NCI-H446 treated with DMSO at 0.1 percent for 48 hours (cell line): ENCODE measurements at regions not wholly inside any gene's neighbourhood (a gene's known extent, or its start where the extent isn't known, plus 50 kb on each side); places are given as distances from the start of the nearest gene placed in this dataset.
"Not testable (repeated sequence)": the region's sequence is repeated elsewhere in the genome, so short reads cannot be mapped to it uniquely, and the experiment has no call there.

ENCODE experiments used
- DNase-seq: peaks from one replicate; lab custom pipeline; 2025; lab: John Stamatoyannopoulos, UW

DNA sequence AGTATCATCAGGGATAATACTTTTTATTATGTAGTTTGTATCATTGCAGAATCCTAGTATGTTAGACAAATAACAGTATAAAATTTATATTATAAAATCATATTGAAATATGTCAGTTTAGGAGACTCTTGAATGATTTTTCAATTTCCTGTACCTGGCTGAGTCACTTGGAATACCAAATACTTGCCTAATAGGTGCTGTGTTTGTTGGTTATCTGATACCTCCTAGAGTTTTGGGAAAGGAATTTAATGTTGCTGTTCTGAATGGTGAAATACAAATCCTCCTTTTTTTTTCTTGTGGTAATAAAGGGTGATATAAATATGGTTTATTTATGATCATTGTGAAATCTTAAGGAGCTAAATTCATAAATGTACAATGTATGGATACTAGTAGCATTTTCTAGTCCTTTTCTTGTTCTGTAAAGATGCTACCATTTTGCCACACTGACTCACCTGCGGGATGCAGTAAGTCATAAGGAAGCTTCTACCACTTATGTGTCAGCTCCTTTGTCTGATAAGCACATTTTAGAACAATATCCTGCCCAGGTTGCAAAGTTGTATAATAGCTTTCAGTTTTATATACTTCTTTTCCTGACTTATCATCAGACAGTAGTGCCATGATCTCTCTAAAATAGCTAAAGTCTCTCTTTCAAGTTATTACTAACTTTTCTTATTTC is 465.5 kb downstream of the XIRP2 start:
- DNase-seq, result no peak

DNA sequence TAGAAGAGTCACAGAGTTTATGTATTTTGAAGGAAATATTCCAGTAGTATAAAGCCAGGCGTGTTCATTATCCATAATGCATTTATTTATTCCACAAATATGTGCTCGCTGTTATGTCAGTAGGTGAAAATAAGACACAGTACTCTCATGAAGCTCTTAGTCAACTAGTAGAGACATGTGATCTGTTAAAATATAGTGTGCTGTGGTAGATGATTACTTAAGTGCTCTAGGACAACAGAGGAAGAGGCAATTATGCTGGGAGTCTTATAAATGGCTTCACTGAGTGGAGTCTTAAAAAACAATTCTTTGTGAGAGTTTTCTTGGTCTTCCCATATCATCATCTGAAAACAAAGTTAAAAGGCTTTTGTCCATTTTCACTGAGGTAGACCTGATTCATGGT is 457.3 kb downstream of the XIRP2 start:
- no peak for DNase-seq

DNA sequence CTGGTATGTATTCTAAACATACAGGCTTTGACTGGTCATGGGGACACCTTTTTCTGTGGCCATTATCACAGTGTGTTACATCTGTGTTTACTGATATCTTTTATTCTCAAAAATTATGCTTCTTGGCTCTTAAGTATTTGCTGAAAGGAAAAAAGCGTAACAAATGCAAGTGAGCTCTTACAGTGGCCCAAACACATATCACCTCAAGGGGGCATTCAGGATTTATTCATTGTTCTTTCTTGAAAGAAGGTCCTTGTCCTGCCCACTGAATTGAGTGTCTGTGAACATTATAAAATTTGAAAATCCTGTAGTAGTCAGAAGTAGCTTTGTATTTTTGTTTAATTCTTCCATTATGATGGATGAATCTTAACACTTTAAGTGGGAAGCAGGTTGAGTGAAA is 454.5 kb downstream of the XIRP2 start:
- no peak for DNase-seq

DNA sequence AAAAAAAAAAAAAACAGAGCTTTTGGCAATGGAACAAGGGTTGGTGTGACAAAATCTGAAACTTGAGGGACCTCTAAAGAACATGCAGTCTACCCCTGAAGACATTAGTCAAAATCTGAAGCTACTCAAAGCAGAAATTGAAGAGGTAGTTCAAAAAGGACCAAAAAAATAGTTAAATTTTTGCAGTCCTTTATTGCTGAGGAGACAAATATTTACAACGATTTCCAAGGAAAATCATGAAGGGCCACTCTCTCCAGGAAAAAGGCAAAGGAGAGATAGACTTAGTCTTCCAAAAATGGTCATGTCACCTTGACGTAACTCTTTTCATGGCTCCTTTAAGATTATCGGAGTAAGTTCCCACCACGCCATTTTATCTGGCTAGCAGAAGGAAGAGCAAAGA is 452.0 kb downstream of the XIRP2 start:
- no peak for DNase-seq

DNA sequence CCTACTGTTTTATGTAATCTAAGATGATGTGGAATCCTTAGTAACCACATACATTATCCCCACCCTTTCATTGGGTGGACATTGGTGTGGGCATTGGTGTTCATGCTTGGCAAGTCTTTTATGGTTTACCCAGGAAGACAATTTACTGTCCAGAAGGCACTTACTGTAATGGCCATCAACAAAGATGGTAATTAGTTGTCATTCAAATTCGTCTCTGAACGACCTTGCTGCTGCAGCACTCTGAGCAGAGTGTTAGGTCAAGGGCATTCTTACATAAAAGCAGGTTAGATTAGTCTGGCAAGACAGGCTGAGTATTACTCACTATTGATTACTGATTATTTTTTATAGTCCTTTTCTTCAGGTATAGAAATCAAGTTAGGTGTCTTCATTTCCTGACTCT is 447.9 kb downstream of the XIRP2 start:
- no peak for DNase-seq

DNA sequence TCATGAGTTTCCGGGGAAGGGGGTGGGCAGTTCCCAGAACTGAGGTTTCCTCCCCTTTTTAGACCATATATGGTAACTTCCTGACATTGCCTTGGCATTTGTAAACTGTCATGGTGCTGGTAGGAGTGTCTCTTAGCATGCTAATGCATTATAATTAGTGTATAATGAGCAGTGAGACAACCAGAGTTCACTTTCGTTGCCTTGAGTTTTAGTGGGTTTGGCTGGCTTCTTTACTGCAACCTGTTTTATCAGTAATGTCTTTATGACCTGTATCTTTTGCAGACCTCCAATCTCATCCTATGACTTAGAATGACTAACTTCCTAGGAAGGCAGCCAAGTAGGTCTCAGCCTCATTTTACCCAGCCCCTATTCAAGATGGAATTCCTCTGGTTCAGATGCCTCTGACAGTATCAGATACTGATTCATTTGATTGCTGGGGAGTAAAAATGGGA is 447.3 kb downstream of the XIRP2 start:
- no peak for DNase-seq

DNA sequence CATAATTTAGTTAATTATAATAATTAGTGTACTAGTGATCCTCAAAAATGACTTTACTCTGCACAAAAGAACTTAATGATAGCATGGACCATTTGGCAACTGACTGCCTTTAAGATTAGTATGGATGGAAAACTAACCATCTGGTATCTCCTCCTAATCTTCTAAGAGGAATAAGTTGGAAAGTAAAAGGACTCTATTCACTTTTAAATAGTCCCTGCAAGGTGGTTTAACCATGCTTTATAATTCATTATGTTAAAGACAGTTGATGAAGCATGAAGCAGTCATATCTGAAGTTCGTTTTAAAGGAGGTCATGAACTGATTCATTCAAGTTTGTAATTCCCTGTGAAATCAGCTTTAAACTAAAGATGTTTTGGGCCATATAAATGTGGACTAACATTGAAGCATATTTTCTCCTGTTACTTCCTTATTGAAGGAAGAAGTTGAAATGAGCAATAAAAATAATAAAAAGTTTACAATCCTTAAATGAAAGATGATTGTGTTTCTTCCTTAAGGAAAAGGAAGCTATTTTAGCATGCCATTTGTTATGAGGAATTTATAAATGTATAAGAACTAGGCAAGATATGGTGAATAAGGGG is 446.0 kb downstream of the XIRP2 start:
- DNase-seq, result no peak

DNA sequence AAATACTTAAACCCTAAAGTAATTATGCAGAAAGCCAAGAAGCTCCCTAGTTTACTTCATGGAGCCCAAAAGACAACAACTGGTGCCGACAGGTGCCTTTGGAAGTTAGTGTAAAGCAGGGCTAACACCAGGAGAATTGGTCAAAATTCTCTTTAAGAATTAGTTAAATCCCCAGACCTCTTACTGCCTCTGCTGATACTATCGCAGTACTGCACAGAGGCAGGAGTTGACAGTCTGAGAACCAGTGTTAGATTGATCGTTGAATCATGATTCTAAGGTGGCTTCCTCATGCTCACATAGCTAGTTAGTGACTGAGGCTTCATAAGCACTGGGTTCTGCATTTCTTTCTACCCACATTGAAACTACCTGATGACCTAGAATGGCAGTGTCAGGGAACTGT is 445.0 kb downstream of the XIRP2 start:
- DNase-seq, result no peak

DNA sequence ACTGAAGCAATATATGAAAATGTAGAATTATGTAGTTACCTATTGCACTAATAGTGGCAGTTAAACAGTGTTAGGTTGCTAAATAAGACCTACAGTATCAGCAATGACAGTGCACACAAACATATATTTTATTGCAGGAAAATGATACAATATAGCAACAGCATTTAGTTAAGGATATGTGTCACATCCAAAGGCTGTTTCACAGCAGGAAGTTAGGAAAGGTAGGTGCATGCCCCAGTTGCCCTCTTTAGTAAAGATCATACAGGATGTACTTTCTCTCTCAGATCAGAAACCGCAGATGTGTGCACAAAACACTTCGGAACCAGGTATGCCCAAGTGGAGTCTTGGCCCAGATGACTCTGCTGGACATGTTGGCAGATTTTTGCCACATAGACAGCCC is 444.1 kb downstream of the XIRP2 start:
- no peak for DNase-seq

DNA sequence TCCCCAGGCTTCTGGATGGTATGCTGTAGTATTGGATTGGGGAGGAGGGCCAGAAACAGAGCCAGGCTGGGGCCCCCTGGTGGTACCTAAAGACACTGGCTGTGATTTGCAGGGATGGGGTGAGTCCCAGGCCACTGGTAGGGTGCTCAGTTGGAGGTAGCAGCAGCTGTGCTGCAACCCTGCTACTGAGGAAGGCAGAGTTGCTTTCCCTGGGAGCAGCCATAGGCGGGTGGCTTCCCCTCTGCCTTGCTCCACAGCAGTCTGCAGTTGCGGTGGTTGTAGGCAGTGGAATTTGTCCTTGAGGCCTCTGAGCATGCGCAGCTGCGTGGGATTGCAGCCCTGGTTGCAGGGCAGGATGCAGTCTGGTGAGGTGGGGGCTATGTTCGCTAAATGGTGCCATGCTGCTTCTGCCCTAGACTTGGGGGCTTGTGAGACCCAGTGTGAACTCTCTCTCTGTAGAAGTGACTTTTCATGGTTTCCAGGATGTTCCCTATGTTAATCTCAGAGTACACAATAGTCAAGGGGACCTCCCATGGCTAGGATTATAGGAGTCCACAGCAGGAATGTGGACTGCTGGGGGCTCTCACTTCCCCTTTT is 443.5 kb downstream of the XIRP2 start:
- no peak for DNase-seq

DNA sequence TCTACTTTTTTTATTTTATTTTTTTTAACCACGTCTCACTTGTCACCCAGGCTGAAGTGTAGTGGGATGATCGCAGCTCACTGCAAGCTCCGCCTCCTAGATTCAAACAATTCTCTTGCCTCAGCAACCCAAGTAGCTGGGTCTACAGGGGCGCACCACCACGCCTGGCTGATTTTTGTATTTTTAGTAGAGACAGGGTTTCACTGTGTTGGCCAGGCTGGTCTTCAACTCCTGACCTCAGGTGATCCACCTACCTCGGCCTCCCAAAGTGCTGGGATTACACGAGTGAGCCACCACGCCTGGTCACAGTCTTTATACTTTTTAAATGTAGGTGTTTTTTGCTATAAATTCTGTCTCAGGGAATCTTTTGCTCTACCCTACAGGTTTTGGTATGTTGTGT is 440.5 kb downstream of the XIRP2 start:
- not testable (repeated sequence) for DNase-seq

DNA sequence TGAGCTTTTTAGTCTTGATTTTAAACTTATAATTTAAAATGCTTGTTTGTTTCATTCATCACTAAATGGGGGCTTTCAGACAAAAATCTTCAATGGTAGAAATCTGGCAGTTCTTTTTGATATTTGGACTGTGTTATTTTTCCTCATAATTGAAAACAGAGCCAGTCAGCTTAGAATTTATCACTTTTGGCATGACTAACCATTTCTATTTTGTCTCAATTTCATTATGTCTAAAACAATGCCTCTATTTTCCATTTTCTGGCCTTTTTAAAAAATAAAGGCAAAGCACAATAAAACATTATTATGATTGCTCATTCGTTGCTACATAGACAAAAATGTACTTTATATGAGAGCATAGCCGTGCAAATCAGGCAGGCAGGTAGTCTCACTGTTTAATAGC is 434.5 kb downstream of the XIRP2 start:
- no peak for DNase-seq

DNA sequence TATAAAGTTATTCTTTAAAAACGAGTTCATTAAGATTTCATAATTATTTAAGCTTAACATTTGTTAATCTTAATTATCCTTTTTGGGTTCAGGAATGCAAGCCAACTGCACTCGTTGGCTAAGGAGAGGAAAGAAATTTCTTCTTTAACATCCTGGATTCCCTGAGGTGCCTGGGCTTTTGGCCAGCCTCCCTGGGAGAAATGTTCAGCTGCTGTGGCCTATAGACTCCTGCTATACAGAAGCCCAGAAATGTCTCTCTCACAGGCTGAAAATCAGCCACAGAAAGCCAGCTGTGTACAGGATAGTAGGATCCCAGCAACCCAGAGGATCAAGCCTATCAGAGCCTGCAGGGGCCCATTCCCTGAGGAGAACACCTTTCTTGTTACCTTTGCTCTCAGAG is 430.3 kb downstream of the XIRP2 start:
- DNase-seq, result no peak

DNA sequence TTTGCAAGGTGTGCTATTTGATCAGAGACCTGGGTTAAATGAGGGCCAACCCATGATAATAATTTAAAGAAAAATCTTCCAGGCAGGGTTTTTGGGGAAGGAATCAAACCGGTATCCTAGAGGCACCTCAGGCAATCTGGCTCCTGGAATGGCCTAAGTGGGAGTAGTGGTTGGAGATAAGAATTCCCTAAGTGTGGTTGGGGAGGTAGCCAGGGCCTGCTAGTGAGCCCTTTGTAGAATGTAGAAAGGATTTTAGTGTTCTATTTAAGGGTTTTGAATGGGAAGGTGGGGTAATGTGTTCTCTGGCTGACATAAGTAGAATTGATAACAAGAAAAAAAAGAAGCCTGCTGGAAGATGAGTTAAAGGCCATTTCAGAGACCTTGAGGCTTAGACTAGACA is 422.2 kb downstream of the XIRP2 start:
- no peak for DNase-seq
